GM19463 (cell line): ENCODE measurements at regions not wholly inside any gene's neighbourhood (a gene's known extent, or its start where the extent isn't known, plus 50 kb on each side); places are given as distances from the start of the nearest gene placed in this dataset.

Experiments used
- ATAC-seq: cut with Tn5 transposase; IDR thresholded peaks from one replicate; pipeline ENCODE4 v1.9.1; 2021; ENCODE audit warnings: mild to moderate bottlenecking, moderate library complexity; ENCODE audit not compliant: unreplicated experiment

DNA sequence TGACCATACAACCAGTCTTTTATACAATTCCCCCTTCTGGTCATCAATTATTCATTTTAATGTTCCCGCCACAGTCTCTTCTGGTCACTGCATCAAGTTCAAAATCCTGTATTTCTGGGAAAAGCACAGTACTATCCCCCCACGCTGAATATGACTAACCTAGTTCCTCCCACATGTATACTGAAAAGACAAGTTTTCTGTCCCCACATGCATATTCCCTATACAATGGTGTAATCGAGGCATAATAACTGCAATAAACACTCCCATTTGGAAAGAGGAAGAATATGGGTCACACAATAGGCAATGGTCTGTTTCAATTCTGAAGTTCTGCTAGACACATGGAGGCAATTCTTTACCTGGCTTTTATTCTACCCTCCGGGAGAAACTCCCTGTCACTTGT, 344.9 kb downstream of the EFNA5 start:
- ATAC-seq: no peak

DNA sequence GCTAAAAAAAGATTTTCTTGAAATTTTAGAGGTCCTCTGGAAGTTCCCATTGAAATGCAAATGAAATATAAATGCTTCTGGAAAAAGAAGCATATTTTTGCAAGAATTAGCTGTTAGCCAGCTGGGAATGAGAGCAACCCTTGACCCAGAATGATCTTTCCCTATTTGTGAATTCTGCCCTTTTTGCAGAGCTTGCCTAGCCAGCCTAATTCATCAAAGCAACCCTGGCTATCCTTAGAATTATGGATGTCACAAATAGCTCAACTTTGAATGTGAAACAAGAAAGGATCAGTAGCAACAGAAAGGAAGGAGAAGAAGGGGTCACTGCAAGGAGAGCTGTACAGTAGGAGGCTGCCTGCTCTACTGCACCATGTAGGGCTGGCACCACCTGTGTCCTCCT, 345.9 kb downstream of the EFNA5 start:
- ATAC-seq: no peak

DNA sequence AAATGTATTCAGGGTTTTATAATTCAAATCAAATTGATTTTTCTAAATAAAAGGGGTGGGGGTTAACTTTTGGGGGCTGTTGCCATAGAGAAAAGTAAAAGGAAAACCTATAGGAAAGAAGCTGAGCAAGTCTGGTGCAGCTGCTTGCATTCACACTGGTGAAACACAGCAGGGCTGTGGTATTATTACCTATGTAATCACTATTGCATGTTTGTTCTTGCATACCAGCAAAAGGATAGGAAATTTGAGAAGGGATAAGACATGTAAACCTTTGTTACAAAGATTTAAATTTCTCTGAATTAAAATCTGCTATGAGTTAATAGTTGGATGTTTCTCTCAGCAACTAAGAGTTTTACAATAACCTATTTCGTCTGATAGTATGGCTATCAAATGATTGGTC, 346.7 kb downstream of the EFNA5 start:
- no peak for ATAC-seq

DNA sequence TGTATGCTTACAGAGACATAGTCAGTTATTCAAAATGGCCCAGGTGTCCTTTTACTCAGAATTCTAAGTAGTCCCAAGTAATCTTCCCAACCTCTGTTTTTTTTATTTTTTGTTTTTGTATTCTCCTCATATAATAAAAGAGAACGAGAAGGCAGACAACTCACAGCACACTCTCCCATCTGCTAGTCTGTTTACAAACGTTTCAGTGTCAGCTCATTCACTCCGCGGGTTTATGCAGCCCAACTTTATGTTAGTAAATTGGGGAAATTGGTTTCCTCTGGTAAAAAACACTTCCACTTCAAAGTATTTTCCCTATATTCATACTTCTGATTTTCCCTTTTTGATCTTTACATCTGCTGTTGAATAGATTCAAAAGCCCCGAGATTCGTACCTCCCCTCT, 347.2 kb downstream of the EFNA5 start:
- no peak for ATAC-seq

DNA sequence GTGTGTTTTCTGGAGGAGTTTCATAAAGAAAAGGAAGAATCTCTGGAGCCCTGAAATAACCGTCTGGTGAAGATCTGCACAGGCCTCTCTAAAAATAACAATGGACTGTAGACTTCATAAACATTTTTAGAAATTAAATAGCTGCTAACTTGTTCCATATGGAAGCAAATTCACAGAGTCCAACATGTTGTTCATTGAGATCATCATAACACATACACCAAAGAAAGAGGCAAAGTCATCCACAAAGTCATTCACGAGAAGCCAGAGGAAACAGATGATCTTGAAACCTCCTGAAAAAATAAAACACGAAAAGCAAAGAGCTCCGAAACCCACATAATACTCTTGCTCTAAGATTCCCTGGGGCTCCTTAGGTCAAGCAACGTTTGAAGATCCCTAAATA, 347.8 kb downstream of the EFNA5 start:
- ATAC-seq: no peak

DNA sequence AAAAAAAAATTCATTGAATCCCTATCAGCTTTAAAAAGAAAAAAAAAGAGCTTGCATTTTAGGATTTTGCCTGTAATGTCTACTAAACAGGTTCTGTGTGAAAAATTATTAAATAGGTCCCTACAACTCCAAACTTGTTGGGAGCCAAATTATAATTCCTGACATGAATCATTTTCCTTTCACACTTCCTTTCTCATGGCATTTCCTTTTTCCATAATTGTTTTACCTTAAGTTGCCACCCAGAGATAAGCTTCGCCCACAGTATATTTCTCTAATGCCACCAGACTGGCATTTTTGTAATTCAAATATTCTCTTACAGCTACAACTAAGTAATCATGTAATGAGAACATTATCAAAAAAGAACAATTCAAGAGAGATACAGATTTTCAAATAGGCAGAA, 348.8 kb downstream of the EFNA5 start:
- no peak for ATAC-seq

DNA sequence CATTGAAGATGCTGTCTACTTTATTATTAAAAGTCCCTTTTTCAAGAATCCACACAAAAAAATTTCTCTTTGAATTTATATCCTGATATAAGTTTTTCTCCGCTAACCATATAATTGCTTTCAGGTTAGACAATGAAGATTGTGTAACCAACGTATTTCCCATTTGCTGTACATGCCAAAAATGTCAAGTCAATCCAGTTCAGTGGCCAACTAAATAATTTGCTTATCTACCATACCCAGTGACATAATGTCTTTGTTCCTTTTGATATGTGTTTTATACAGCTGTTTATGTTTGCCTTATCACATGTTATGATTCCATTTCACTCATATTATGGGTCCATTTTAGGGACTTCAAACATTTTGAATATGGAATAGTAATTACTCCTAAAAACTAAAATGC, 349.9 kb downstream of the EFNA5 start:
- no peak for ATAC-seq

DNA sequence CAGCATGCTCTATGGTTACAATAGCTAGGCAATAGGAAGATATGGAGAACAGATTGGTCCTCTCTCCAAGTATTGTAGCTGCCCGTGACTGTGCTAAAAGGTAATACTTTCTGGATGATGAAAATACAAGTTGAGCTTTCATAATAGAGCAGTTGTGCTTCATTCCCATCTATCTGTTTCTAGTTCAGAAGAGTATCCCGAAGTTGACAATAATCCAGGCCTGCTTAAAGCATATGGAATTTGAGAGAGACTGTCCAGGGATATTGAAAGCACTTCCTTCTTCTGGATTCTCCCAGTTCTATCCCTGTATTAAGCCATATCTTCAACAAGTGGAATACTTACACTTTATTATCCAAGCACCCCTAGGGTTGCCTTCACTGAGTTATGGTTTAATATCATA, 350.4 kb downstream of the EFNA5 start:
- no peak for ATAC-seq

DNA sequence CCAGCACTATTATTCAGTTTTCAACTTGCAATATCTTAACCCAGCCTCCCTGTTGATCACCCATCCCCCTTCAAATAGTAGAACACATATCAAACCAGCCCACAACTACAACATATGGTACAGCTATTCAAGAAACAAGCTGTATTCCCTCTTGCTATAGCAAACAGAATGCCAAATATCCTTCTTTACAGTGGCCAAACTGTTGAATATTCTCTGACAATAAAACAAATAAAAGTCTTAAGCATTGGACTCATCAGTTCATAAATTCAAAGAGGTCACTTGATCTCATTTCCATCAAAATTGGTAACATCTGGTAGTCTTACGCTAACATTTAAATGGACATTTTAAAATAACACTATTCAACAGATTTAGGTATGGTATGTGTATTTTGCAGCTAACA, 350.8 kb downstream of the EFNA5 start:
- no peak for ATAC-seq

DNA sequence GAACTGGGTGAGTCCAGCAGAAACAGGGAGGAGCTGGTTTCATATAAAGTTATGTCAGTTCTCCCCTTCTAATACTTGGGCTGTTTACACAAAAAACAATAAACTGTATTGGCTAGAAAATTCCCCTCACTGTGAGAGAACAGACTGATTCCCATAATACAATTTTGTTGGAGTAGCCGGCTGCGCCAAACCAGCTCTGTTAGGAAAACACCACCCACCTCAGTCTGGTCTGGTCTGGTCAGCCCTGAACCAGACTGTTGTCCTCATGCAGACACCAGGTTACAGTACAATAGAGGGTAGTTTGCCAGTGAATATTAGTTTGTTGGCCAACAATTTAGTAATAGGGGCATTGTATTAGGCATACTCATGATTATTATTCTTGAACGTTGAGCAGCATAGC, 356.4 kb downstream of the EFNA5 start:
- no peak for ATAC-seq

DNA sequence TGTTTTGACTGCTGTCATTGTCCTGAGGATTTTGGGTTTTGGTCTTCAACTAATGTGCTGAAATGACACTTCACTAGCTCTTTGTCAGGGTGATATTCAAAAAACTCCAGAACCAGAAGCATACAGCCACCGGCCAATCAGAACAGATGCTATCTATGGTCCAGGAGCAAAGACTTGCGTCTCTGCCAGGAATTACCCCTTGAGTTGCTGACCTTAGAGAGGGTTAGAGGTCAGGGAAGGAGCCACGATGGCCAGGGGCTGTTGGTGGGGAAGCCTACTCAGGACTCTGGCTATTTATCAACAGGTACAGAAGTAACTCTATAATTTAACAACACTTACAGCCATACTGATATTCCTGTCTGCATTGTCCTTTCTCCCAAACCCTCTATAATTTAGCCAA, 356.8 kb downstream of the EFNA5 start:
- no peak for ATAC-seq

DNA sequence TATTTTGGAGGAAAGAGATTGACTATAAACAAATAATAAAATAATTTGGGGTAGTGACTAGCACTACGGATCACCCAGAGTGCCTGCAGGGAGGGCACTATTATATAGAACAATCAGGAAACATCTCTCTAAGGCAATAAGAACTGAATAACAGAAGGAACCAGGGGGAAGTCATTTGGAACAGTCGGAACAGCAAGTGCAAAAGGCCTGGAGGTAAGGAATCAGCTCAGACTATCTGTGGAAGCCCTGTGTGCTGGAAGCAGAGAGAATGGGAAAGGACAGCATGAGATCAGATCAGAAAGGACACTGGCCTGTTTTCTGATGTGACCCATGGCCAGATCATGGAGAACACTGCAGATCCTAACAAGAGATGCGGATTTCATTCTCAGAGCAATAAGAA, 357.6 kb downstream of the EFNA5 start:
- no peak for ATAC-seq

DNA sequence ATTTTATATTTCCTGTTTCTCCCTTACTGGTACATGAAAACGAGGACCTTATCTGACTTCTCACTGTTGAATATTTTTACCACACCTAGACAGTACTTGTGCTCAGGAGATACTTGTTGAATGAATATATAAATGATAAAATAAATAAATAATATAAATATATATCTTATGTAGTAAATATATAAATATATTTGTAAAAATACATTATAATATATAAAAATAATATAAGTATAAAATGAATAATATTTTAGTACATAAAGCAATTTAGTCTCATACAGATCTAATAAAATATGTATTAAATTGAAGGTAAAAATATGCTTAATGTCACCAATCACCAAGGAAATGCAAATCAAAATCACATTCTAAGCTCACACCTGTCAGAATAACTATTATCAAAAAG, 360.6 kb downstream of the EFNA5 start:
- no peak for ATAC-seq

DNA sequence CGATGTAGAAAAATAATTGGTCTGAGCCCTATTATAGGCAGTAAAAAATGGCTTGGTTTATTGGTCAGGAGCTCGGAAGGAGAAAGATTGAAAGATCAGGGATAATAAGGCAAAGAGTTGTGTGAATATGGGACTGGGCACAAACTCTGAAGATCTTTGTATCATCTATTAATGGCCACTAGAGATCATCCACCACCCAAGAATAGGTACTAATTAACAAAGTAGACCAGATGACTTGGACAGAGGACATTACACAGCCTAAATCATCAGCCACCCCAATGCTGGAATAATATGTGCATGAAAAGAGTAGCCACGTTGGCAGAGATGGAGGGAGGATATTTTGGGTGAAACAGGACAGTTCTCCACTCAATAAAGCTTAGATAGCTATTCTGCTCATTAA, 364.1 kb downstream of the EFNA5 start:
- ATAC-seq: no peak

DNA sequence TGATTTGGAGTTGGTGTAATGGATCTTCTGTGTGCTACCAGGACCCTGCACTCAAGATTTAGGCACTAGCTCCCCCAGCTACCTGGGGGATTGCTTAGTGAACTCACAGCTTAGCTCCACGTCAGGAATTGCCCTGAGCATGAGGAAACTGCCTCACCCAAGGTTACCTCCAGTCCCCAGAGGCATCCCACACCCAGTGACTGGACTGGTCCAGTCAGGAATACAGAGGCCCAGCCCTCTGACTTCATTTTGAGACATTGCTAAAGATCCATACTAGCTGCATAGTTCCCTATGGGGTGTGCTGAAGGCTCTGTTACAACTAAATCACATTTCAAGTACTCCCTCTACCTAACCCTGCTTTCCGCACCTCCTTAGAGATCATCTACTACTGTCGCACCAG, 364.7 kb downstream of the EFNA5 start:
- no peak for ATAC-seq

DNA sequence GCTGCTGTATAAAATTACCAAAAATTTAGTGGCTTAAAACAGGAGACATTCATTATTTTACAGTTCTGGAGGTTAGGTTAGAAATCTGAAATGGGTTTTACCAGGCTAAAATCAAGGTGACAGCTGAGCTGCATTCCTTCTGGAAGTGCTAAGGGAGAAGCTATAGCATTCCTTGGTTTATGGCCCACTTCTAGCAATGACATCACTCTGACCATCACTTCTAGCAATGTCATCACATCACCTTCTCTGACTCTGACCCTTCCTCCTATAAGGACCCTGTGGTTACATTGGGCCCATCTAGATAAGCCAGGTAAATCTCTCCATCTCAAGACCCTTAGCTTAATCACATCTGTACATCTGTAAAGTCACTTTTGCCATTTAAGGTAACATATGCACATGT, 366.1 kb downstream of the EFNA5 start:
- ATAC-seq: no peak

DNA sequence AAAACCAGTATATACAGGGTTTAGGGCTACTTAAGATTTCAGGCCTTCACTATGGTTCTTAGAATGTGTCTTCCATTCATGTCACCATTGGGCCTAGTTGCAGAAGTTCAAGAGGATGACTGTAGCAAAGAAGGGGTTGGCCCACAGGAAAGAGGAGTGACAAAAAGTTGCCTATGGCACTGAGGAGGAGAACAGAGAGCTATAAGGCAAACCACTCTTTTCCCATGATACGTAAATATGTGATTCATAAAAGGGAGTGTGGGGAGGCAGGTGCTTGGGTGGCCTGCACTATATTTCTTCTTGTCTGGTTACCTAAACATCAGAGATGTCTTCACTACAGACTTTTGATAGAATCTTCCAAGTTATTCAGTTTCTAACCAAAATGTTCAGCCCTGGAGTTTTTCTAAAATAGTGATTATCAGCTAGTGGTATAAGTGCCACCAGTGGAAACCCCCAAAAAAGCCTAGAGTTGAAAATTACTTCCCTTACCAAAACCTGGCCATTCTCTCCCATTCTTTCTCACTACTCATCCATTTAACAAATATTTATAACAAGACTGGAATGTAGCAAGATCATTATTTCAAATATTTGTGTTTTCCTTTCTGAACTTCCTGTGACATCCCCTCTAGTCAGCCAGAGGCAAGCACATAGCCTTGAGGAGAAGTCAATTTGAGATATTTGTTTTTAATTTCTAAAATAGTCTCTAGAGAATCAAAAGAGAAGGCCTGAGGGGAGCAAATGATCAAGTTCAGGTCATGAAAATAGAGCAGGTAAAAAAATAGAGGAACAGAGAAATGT, 367.4 kb downstream of the EFNA5 start:
- ATAC-seq: no peak

DNA sequence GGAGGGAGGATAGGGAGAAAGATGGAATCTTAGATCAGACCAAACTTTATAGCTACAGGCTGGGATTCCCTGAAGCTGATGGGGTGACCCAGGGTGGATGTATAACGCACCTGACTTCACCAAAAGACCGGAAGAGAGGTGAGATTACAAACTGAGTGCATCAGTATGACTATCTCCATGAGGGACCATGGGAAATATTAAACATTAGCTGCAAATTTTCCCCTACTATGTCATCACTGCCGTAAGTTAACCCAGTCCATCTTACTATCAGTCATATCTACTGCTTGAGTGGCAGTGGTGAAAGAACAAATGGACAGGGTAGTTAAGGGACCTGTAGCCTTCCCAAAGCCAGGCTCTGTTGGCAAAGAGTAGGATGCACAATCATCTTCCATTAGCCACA, 368.3 kb downstream of the EFNA5 start:
- ATAC-seq: peak; percentile 62

DNA sequence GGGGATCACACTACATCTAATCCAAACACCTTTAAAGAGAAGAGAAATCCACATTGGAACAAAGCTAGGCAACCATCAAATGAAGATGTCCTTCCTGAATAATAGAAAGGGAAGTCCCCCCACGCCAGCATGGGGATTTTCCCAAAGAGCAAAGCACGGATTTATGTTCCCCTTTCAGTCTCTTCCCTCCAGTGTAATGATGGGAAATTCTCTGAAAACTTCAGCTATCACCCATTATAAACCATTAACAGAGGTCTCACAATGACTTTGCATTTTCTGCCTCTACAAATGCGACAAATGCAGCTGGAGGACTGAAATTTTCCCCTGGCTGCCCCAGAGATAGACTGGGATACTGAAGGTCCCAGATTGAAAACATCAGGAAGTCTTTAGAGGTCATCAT, 368.7 kb downstream of the EFNA5 start:
- peak; percentile 29 for ATAC-seq

DNA sequence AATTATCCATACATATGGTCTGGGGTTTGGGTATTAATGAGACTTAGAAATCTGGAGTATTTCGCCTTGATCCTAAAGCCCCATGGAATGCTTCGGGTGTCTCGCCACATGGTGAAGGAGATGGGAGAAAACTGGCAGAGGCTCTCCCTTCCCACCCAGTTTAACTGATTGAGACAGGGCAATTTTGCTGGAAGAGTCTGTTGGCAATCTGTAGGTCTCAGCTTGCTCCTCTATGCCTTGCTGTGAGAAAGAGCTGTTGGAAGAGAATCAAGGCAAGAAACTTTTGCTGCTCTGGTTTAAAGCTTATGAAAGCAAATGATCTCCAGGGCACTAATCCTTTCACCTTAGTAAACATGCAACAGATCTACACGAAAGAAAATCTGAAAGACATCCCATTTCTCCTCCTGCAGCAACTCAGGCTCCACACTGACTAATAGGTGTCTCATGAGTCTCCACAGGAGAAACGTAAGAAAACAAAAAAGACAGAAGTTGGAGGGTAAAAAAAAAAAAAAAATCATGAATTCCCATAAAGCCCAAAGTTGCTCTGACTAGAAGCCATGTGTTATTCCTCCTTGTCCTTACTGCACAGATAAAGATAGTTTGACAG, 369.9 kb downstream of the EFNA5 start:
- no peak for ATAC-seq

DNA sequence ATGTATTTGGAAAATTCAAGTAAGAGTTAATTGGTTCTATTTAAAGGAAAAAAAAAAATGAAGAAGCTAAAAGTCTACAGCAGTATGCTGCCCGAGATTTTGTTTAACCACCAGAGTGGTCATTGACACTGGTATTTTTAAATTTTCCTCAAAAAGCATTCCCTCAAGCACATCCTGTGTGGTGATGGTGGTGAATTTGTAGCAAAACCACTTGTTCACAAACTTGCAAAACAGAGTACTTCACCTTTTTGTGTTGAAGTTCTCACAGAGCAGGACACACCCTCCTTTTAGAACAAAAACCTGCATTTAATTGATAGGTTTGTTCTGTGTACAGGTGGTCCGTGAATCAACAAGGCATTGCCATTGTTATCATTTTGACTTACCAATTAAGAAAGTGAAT, 374.2 kb downstream of the EFNA5 start:
- peak; percentile 22 for ATAC-seq

DNA sequence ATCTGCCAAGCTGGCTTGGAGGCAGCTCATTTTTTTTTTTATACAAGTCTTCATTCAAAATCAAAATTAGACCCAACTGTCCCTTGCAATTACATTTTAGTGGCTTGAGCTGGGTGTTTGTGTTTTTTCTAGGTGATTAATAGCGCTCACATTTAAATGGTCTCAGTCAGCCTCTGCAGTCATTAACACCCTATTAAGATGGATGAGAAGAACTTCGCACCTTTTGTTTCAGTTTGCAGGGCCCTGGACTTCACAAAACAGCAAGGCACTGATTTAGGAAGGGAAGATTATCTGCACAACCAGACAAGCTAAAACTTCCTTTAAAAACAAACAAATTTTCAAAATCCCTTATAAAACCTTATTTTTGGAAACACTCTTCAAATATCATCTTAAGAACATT, 374.8 kb downstream of the EFNA5 start:
- ATAC-seq: no peak

DNA sequence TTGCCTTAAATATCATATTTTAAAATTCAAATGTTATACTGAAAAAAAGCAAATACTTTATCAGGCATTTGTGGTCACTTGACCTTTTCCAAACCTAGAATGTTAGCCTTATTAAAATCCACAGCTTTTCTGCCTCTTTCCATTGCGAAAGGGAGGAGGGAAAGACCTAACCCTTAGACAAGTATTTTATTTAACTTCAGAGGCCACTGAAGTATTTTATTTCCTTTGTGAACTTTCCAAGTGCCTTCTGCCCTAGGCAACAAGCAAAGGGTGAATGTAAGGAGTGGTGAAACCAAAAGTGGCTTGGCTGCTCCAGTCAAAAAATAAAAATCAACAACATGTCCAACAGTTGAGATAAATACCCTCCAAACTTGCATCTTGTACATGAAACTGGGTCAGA, 376.1 kb downstream of the EFNA5 start:
- ATAC-seq: no peak
